H1 (cell line): ENCODE measurements at regions not wholly inside any gene's neighbourhood (a gene's known extent, or its start where the extent isn't known, plus 50 kb on each side); places are given as distances from the start of the nearest gene placed in this dataset.

Experiments used
- BRCA1 ChIP-seq: IDR thresholded peaks from 2 replicates; pipeline ENCODE4 v1.6.1; 2012; ENCODE audit warnings: low read depth, low read length, improper control_type of control experiment
- CHD2 ChIP-seq: IDR thresholded peaks from 2 replicates; pipeline ENCODE4 v1.6.1; 2012; ENCODE audit warnings: low read length, improper control_type of control experiment
- CREB1 ChIP-seq: IDR thresholded peaks from 2 replicates; pipeline ENCODE4 v1.6.1; 2012; ENCODE audit warnings: inconsistent platforms
- KDM4A ChIP-seq: IDR thresholded peaks from one replicate; pipeline ENCODE4 v1.7.1; 2012; ENCODE audit warnings: low read depth, mild to moderate bottlenecking, moderate library complexity, low read length, inconsistent platforms; ENCODE audit not compliant: severe bottlenecking
- POLR2A ChIP-seq, 2 experiments: IDR thresholded peaks; 1 replicate in 1 of 2; 2 replicates in 1 of 2; pipeline ENCODE4 v1.6.1; 2011; ENCODE audit warnings: low read depth in 2 of 2, low read length in 2 of 2, mild to moderate bottlenecking in 2 of 2; ENCODE audit errors: control extremely low read depth in 1 of 2
- POLR2AphosphoS5 ChIP-seq: IDR thresholded peaks from 2 replicates; pipeline ENCODE4 v1.6.1; 2011; ENCODE audit warnings: low read depth, low read length
- RAD21 ChIP-seq, 2 experiments: IDR thresholded peaks in 1 of 2; conservative IDR thresholded peaks in 1 of 2; 2 replicates each; pipeline ENCODE4 v1.6.1; 2011; ENCODE audit warnings: low read depth in 2 of 2, low read length in 2 of 2, improper control_type of control experiment in 1 of 2, inconsistent platforms in 1 of 2, mild to moderate bottlenecking in 1 of 2, moderate library complexity in 1 of 2
- TBP ChIP-seq: IDR thresholded peaks from 2 replicates; pipeline ENCODE4 v1.6.1; 2011; ENCODE audit warnings: low read depth, low read length, improper control_type of control experiment
- YY1 ChIP-seq: IDR thresholded peaks from 2 replicates; pipeline ENCODE4 v1.6.1; 2011; ENCODE audit warnings: low read depth, mild to moderate bottlenecking, low read length
- ZNF274 ChIP-seq: IDR thresholded peaks from 2 replicates; pipeline ENCODE4 v1.7.0; 2012; ENCODE audit warnings: low read length, borderline replicate concordance; ENCODE audit errors: extremely low read depth
- TF ChIP-seq, protein P1 (sequence below), 3 experiments: IDR thresholded peaks; 1 replicate in 2 of 3; 2 replicates in 1 of 3; pipeline versions ENCODE4 v1.5.1 to v1.6.1; 2011; ENCODE audit warnings: low read length in 3 of 3, mild to moderate bottlenecking in 3 of 3, inconsistent platforms in 2 of 3, low read depth in 1 of 3, moderate library complexity in 1 of 3; ENCODE audit not compliant: insufficient read depth in 1 of 3; ENCODE audit errors: control extremely low read depth in 1 of 3

DNA sequence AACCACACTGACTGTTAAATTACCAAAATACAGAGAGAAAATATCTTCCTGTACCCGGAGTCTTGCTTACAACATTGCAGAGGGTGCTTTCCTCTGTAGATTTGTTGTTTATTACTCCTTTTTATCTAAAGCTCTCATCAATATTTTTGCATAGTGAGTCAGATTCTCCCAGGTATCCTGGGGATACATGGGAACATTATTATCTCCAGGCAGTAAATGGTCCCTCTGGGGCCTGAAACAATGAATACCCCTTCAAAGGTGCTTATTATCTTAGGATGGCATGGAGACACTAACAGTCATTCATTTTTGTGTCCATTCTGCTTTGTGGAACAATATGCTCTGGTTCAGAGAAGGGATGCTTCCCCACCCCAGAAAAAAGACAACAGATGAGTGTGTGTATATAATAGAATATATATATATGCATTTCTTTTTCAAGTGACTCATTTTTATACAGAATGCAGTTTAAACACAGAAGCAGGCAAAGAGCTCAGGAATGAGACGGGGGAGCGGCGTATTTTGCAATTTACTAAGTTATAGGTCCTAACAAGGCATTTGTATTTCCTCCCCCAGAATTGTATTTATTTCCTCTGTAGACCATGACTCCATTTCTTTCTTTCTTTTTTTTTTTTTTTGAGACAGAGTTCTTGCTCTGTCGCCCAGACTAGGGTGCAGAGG, 424.8 kb upstream of the ZEB2 start:
- TF ChIP-seq POLR2A (IDR thresholded peaks at IDR 0.05; ENCODE audit: control extremely low read depth in 1 of 2, low read depth in 2 of 2, low read length in 2 of 2): no peak
- TF ChIP-seq, protein P1, sequence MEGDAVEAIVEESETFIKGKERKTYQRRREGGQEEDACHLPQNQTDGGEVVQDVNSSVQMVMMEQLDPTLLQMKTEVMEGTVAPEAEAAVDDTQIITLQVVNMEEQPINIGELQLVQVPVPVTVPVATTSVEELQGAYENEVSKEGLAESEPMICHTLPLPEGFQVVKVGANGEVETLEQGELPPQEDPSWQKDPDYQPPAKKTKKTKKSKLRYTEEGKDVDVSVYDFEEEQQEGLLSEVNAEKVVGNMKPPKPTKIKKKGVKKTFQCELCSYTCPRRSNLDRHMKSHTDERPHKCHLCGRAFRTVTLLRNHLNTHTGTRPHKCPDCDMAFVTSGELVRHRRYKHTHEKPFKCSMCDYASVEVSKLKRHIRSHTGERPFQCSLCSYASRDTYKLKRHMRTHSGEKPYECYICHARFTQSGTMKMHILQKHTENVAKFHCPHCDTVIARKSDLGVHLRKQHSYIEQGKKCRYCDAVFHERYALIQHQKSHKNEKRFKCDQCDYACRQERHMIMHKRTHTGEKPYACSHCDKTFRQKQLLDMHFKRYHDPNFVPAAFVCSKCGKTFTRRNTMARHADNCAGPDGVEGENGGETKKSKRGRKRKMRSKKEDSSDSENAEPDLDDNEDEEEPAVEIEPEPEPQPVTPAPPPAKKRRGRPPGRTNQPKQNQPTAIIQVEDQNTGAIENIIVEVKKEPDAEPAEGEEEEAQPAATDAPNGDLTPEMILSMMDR (IDR thresholded peaks at IDR 0.05; ENCODE audit: control extremely low read depth in 1 of 3, insufficient read depth in 1 of 3, low read depth in 1 of 3, low read length in 3 of 3): no peak
- no peak for TF ChIP-seq RAD21 (IDR thresholded peaks at IDR 0.05 in 1 of 2, conservative IDR thresholded peaks at IDR 0.05 in 1 of 2; ENCODE audit: low read depth in 2 of 2, low read length in 2 of 2)
- TF ChIP-seq CREB1: no peak
- no peak for TF ChIP-seq BRCA1
- no peak for TF ChIP-seq KDM4A
- TF ChIP-seq CHD2: no peak
- no peak for TF ChIP-seq TBP
- TF ChIP-seq YY1: no peak
- TF ChIP-seq POLR2AphosphoS5: no peak
- TF ChIP-seq ZNF274: no peak
